ENCODE measurements at regions not wholly inside any gene's neighbourhood (a gene's known extent, or its start where the extent isn't known, plus 50 kb on each side); places are given as distances from the start of the nearest gene placed in this dataset.

DNA sequence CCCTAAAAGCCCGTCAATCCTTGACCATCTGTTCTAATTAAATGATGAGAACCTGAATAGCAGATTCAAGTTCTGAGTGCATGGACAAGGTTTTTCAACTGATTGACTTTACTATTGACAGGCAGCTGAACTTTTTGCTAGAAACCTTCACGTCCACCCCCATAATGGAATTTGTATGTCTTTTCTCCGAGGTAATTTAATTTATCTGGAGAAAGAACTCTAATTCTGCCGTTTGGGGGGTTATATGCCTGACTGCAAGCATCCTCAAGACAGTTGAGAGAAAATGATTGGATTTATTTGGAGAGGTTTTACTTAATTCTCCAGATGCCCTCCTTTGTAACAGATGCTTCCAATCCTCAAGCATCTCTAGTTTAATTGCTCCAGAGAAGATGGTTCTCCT, 1053.4 kb upstream of the AUTS2 start:
- Histone ChIP-seq H3K36me3 (ENCODE audit: control insufficient read depth in 2 of 2, insufficient read depth in 1 of 2, low read length in 2 of 2) (no peaks in the 10 kb centered on the region), H3K4me1 (ENCODE audit: control insufficient read depth, insufficient read depth, low read length) (no peaks in the 10 kb centered on the region), H3K27ac (ENCODE audit: extremely low read depth, low read depth, low read length) (no peak overlapping the region), H3K4me3 (ENCODE audit: low read depth, low read length) (no peak overlapping the region), H3K9me3 (ENCODE audit: control insufficient read depth, insufficient read depth, low read depth, low read length) (no peaks in the 10 kb centered on the region)
- ChIA-PET POLR2A (no interaction called here), CTCF (interaction anchor here (0.7 kb wide), 1 partner anchor 9 kb away, joined by 3 read pairs; no protein-coding TSS in a partner anchor)
- no peak for TF ChIP-seq IKZF3 (tag by site-specific recombination; IDR thresholded peaks at IDR 0.05)

DNA sequence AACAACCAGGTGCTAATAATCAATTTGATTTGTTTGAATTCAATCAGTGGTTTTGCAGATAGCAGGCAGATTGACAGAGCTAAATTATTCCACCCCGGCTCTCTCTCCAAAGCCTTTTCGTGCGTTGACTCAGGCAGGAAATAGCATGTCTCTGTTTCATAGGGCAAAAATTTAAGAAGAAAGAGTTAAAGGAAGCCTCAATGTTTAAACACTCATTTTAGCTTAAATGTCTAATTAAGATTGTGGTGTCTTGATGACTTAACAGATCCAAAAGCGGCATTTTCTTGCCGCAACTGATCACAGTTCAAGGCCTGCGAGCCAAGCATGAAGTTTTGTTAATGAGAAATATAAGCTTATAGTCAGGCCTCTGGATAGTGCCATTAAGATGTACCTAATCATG, 1051.1 kb upstream of the AUTS2 start:
- Histone ChIP-seq H3K4me1 (ENCODE audit: control insufficient read depth, insufficient read depth, low read length) (no peaks in the 10 kb centered on the region), H3K27ac (ENCODE audit: extremely low read depth, low read depth, low read length) (no peak overlapping the region), H3K36me3 (ENCODE audit: control insufficient read depth in 2 of 2, insufficient read depth in 1 of 2, low read length in 2 of 2) (no peaks in the 10 kb centered on the region), H3K9me3 (ENCODE audit: control insufficient read depth, insufficient read depth, low read depth, low read length) (no peaks in the 10 kb centered on the region), H3K4me3 (ENCODE audit: low read depth, low read length) (no peak overlapping the region)
- ChIA-PET CTCF (interaction anchor here (0.7 kb wide), 1 partner anchor 1095 kb away, joined by 4 read pairs; no protein-coding TSS in a partner anchor), POLR2A (no interaction called here)
- no peak for TF ChIP-seq ZNF791 (tag by site-specific recombination; IDR thresholded peaks at IDR 0.05)
- TF ChIP-seq, protein P1, sequence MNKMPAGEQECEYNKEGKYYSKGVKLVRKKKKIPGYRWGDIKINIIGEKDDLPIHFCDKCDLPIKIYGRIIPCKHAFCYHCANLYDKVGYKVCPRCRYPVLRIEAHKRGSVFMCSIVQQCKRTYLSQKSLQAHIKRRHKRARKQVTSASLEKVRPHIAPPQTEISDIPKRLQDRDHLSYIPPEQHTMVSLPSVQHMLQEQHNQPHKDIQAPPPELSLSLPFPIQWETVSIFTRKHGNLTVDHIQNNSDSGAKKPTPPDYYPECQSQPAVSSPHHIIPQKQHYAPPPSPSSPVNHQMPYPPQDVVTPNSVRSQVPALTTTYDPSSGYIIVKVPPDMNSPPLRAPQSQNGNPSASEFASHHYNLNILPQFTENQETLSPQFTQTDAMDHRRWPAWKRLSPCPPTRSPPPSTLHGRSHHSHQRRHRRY (tag by site-specific recombination; IDR thresholded peaks at IDR 0.05) = no peak
- TF ChIP-seq YY2 (tag by site-specific recombination; IDR thresholded peaks at IDR 0.05) = no peak
- TF ChIP-seq, protein P2, sequence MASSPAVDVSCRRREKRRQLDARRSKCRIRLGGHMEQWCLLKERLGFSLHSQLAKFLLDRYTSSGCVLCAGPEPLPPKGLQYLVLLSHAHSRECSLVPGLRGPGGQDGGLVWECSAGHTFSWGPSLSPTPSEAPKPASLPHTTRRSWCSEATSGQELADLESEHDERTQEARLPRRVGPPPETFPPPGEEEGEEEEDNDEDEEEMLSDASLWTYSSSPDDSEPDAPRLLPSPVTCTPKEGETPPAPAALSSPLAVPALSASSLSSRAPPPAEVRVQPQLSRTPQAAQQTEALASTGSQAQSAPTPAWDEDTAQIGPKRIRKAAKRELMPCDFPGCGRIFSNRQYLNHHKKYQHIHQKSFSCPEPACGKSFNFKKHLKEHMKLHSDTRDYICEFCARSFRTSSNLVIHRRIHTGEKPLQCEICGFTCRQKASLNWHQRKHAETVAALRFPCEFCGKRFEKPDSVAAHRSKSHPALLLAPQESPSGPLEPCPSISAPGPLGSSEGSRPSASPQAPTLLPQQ (tag by site-specific recombination; IDR thresholded peaks at IDR 0.05) = no peak
- no peak for TF ChIP-seq GLIS2 (tag by site-specific recombination; IDR thresholded peaks at IDR 0.05)
- TF ChIP-seq, protein P3, sequence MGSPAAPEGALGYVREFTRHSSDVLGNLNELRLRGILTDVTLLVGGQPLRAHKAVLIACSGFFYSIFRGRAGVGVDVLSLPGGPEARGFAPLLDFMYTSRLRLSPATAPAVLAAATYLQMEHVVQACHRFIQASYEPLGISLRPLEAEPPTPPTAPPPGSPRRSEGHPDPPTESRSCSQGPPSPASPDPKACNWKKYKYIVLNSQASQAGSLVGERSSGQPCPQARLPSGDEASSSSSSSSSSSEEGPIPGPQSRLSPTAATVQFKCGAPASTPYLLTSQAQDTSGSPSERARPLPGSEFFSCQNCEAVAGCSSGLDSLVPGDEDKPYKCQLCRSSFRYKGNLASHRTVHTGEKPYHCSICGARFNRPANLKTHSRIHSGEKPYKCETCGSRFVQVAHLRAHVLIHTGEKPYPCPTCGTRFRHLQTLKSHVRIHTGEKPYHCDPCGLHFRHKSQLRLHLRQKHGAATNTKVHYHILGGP (tag by site-specific recombination; IDR thresholded peaks at IDR 0.05) = no peak
- TF ChIP-seq, protein P4, sequence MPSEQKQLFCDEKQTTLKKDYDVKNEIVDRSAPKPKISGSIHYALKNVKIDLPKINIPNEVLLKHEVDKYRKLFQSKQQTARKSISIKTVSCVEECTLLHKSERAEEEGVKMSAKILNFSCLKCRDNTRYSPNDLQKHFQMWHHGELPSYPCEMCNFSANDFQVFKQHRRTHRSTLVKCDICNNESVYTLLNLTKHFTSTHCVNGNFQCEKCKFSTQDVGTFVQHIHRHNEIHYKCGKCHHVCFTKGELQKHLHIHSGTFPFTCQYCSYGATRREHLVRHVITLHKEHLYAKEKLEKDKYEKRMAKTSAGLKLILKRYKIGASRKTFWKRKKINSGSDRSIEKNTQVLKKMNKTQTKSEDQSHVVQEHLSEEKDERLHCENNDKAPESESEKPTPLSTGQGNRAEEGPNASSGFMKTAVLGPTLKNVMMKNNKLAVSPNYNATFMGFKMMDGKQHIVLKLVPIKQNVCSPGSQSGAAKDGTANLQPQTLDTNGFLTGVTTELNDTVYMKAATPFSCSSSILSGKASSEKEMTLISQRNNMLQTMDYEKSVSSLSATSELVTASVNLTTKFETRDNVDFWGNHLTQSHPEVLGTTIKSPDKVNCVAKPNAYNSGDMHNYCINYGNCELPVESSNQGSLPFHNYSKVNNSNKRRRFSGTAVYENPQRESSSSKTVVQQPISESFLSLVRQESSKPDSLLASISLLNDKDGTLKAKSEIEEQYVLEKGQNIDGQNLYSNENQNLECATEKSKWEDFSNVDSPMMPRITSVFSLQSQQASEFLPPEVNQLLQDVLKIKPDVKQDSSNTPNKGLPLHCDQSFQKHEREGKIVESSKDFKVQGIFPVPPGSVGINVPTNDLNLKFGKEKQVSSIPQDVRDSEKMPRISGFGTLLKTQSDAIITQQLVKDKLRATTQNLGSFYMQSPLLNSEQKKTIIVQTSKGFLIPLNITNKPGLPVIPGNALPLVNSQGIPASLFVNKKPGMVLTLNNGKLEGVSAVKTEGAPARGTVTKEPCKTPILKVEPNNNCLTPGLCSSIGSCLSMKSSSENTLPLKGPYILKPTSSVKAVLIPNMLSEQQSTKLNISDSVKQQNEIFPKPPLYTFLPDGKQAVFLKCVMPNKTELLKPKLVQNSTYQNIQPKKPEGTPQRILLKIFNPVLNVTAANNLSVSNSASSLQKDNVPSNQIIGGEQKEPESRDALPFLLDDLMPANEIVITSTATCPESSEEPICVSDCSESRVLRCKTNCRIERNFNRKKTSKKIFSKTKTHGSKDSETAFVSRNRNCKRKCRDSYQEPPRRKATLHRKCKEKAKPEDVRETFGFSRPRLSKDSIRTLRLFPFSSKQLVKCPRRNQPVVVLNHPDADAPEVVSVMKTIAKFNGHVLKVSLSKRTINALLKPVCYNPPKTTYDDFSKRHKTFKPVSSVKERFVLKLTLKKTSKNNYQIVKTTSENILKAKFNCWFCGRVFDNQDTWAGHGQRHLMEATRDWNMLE (tag by site-specific recombination; conservative IDR thresholded peaks at IDR 0.05; ENCODE audit: low read depth) = no peak
- TF ChIP-seq ZNF558 (tag by site-specific recombination; IDR thresholded peaks at IDR 0.05) = no peak
- TF ChIP-seq ZNF660 (tag by site-specific recombination; IDR thresholded peaks at IDR 0.05) = no peak
- TF ChIP-seq ZNF112 (tag by site-specific recombination; IDR thresholded peaks at IDR 0.05) = no peak
- no peak for TF ChIP-seq YY1 (tag by site-specific recombination; IDR thresholded peaks at IDR 0.05)
- TF ChIP-seq ZNF777 (tag by site-specific recombination; IDR thresholded peaks at IDR 0.05; ENCODE audit: borderline replicate concordance) = no peak
- no peak for TF ChIP-seq ZNF600 (tag by site-specific recombination; IDR thresholded peaks at IDR 0.05)
- TF ChIP-seq ZNF202 (tag by site-specific recombination; IDR thresholded peaks at IDR 0.05; ENCODE audit: borderline replicate concordance) = no peak
- TF ChIP-seq ZFP37 (tag by site-specific recombination; IDR thresholded peaks at IDR 0.05) = no peak
- TF ChIP-seq, protein P5, sequence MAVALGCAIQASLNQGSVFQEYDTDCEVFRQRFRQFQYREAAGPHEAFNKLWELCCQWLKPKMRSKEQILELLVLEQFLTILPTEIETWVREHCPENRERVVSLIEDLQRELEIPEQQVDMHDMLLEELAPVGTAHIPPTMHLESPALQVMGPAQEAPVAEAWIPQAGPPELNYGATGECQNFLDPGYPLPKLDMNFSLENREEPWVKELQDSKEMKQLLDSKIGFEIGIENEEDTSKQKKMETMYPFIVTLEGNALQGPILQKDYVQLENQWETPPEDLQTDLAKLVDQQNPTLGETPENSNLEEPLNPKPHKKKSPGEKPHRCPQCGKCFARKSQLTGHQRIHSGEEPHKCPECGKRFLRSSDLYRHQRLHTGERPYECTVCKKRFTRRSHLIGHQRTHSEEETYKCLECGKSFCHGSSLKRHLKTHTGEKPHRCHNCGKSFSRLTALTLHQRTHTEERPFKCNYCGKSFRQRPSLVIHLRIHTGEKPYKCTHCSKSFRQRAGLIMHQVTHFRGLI (tag by site-specific recombination; IDR thresholded peaks at IDR 0.05) = no peak
- no peak for TF ChIP-seq ZNF354C (tag by site-specific recombination; IDR thresholded peaks at IDR 0.05; ENCODE audit: borderline replicate concordance, low read depth)
- TF ChIP-seq ZNF596 (tag by site-specific recombination; IDR thresholded peaks at IDR 0.05) = no peak

Data from HEK293 (cell line).